ENCODE measurements at regions not wholly inside any gene's neighbourhood (a gene's known extent, or its start where the extent isn't known, plus 50 kb on each side); places are given as distances from the start of the nearest gene placed in this dataset.

DNA sequence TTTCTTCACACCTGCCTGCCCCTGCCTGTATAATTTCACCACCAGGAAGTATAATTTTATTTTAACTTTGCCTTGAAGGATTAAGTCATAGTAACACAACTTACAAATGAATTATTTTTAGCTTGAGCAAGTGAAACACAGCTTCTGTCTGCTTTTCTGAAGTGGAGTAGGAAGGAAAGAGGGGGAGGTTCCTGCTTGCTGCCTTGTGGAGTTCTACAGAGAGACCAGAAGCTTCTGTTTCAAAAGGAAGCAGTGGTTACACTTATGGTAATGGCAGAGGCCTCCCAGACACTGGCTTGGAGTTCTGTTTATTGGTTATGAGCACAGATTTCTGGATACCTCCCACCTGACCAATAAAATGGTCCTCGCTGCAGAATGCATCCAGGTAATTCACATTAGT lies 159.6 kb downstream of the TMEM200A start:
- no peak for DNase-seq (ENCODE audit: low spot score)
- no peak for ATAC-seq (ENCODE audit: low read depth)
- H3K27ac ChIP-seq (ENCODE audit: poor library complexity, severe bottlenecking), result no peak overlapping the region
- H3K4me1 ChIP-seq (ENCODE audit: insufficient read depth, poor library complexity, severe bottlenecking), result no peaks in the 10 kb centered on the region
- TF ChIP-seq, protein P1, sequence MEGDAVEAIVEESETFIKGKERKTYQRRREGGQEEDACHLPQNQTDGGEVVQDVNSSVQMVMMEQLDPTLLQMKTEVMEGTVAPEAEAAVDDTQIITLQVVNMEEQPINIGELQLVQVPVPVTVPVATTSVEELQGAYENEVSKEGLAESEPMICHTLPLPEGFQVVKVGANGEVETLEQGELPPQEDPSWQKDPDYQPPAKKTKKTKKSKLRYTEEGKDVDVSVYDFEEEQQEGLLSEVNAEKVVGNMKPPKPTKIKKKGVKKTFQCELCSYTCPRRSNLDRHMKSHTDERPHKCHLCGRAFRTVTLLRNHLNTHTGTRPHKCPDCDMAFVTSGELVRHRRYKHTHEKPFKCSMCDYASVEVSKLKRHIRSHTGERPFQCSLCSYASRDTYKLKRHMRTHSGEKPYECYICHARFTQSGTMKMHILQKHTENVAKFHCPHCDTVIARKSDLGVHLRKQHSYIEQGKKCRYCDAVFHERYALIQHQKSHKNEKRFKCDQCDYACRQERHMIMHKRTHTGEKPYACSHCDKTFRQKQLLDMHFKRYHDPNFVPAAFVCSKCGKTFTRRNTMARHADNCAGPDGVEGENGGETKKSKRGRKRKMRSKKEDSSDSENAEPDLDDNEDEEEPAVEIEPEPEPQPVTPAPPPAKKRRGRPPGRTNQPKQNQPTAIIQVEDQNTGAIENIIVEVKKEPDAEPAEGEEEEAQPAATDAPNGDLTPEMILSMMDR (IDR thresholded peaks at IDR 0.05; ENCODE audit: poor library complexity, severe bottlenecking), result no peak
- no peaks in the 10 kb centered on the region for H3K9me3 ChIP-seq (ENCODE audit: severe bottlenecking)
- no peaks in the 10 kb centered on the region for H3K36me3 ChIP-seq (ENCODE audit: low read depth)
- no peaks in the 10 kb centered on the region for H3K27me3 ChIP-seq (ENCODE audit: insufficient read depth, poor library complexity, severe bottlenecking)
- H3K4me3 ChIP-seq (ENCODE audit: severe bottlenecking), result no peak overlapping the region

DNA sequence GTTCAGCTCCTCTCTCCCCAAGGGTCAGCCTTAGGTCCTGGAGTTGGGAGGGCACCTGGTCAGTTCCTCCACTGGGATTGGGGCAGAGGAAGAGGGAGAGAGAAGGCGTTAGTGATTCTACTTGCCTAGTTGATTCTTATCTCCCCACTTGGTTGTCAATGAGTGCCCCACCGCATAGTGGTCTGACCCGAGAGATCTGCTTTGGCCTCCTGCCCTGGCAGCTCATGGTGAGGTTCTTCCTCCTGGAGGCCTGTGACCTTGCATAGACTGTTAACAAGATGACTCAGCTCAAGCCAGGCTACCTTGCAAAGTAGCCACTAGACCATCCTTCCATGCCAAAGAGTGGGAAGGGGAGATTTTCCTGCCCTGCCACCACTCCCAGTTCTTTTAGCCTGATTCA lies 160.6 kb downstream of the TMEM200A start:
- H3K4me3 ChIP-seq (ENCODE audit: severe bottlenecking), result no peak overlapping the region
- H3K36me3 ChIP-seq (ENCODE audit: low read depth), result no peaks in the 10 kb centered on the region
- H3K27me3 ChIP-seq (ENCODE audit: insufficient read depth, poor library complexity, severe bottlenecking), result no peaks in the 10 kb centered on the region
- no peaks in the 10 kb centered on the region for H3K4me1 ChIP-seq (ENCODE audit: insufficient read depth, poor library complexity, severe bottlenecking)
- H3K27ac ChIP-seq (ENCODE audit: poor library complexity, severe bottlenecking), result no peak overlapping the region
- no peaks in the 10 kb centered on the region for H3K9me3 ChIP-seq (ENCODE audit: severe bottlenecking)
- DNase-seq (ENCODE audit: low spot score) (no peak), ATAC-seq (ENCODE audit: low read depth) (no peak)
- TF ChIP-seq, protein P1 (IDR thresholded peaks at IDR 0.05; ENCODE audit: poor library complexity, severe bottlenecking), result no peak

DNA sequence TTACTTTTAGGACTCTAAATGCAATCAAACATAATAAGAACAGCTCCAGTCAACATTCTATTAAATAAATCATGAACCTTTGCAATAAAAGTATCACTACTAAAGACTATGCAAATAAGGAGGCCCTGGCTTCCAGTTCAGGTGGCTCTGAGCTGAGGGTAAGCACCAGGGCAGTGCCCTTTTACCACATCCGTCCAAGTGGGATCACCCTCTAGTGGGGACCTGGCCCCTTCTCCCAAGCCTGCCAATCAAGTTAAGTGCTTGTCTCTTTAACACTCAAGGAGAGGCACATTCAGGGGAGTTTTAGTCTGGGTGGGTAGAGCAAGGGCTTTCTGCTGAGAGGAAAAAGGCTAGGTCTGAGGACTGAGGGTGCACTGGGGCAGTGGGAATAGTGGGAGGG lies 161.4 kb downstream of the TMEM200A start:
- no peaks in the 10 kb centered on the region for H3K9me3 ChIP-seq (ENCODE audit: severe bottlenecking)
- H3K27me3 ChIP-seq (ENCODE audit: insufficient read depth, poor library complexity, severe bottlenecking), result no peaks in the 10 kb centered on the region
- TF ChIP-seq, protein P1 (IDR thresholded peaks at IDR 0.05; ENCODE audit: poor library complexity, severe bottlenecking), result no peak
- no peak overlapping the region for H3K27ac ChIP-seq (ENCODE audit: poor library complexity, severe bottlenecking)
- H3K4me3 ChIP-seq (ENCODE audit: severe bottlenecking), result no peak overlapping the region
- no peaks in the 10 kb centered on the region for H3K4me1 ChIP-seq (ENCODE audit: insufficient read depth, poor library complexity, severe bottlenecking)
- no peak for ATAC-seq (ENCODE audit: low read depth)
- no peak for DNase-seq (ENCODE audit: low spot score)
- H3K36me3 ChIP-seq (ENCODE audit: low read depth), result no peaks in the 10 kb centered on the region

DNA sequence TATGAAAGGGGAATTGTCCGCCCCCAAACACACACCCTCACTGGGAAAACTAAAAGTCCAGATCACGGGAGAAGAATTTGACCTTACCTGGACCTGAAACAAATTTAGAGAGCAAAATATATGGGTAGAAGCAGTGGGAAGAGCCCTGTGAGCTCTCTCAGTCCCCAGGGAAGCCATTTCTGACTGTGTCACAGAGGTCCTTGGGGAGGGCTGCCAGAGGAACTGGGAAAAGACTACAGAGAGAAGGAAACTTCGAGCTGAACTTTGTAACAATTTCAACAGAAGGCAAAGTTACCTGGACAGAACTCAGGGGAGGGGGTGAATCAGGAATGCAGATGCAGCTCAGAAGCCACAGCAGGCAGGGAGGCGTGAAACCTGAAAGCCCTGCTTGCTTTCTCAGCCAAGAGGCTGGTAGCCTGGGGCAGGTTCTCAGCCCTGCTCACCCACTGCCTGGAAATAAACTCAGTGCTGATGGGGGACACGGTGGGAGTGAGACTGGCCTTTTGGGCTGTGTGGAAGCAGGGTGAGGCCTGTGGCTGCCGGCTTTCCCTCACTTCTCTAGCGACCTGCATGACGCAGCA lies 163.8 kb downstream of the TMEM200A start:
- H3K27me3 ChIP-seq (ENCODE audit: insufficient read depth, poor library complexity, severe bottlenecking), result no peaks in the 10 kb centered on the region
- H3K4me1 ChIP-seq (ENCODE audit: insufficient read depth, poor library complexity, severe bottlenecking), result no peaks in the 10 kb centered on the region
- TF ChIP-seq, protein P1 (IDR thresholded peaks at IDR 0.05; ENCODE audit: poor library complexity, severe bottlenecking), result no peak
- H3K27ac ChIP-seq (ENCODE audit: poor library complexity, severe bottlenecking), result no peak overlapping the region
- DNase-seq (ENCODE audit: low spot score) (no peak), ATAC-seq (ENCODE audit: low read depth) (no peak)
- no peaks in the 10 kb centered on the region for H3K9me3 ChIP-seq (ENCODE audit: severe bottlenecking)
- H3K36me3 ChIP-seq (ENCODE audit: low read depth), result no peaks in the 10 kb centered on the region
- no peak overlapping the region for H3K4me3 ChIP-seq (ENCODE audit: severe bottlenecking)

DNA sequence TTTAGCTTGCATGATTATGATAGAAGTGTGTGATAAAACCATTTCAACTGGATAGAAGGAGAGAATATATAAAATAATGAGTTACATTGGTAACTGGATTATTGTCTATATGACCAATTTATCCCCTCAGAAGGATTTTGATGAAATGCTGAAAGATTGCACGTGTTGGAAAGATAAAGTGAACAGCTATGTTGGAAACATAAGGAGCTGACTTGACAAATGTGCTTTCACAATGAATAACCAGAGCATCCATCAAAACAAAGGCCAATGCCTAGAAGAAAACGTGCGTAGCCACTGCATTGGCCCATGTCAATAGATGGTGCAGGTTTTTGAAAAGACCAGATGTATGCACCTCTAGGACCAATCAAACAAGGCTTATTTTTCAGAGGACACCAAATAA lies 168.8 kb downstream of the TMEM200A start:
- no peak for ATAC-seq (ENCODE audit: low read depth)
- Histone ChIP-seq H3K27me3 (ENCODE audit: insufficient read depth, poor library complexity, severe bottlenecking) (no peaks in the 10 kb centered on the region), H3K4me3 (ENCODE audit: severe bottlenecking) (no peak overlapping the region), H3K4me1 (ENCODE audit: insufficient read depth, poor library complexity, severe bottlenecking) (no peaks in the 10 kb centered on the region), H3K27ac (ENCODE audit: poor library complexity, severe bottlenecking) (no peak overlapping the region), H3K36me3 (ENCODE audit: low read depth) (no peaks in the 10 kb centered on the region), H3K9me3 (ENCODE audit: severe bottlenecking) (no peaks in the 10 kb centered on the region)
- no peak for DNase-seq (ENCODE audit: low spot score)
- TF ChIP-seq, protein P1 (IDR thresholded peaks at IDR 0.05; ENCODE audit: poor library complexity, severe bottlenecking), result no peak
